ENCODE measurements at regions not wholly inside any gene's neighbourhood (a gene's known extent, or its start where the extent isn't known, plus 50 kb on each side); places are given as distances from the start of the nearest gene placed in this dataset.
"Not testable (repeated sequence)": the region's sequence is repeated elsewhere in the genome, so short reads cannot be mapped to it uniquely, and the experiment has no call there.

GRCh38 chr22:23422281-23422680, 157.8 kb downstream of the IGLL1 start:
- POLR2A ChIA-PET (ENCODE audit: unreplicated experiment); H3K4me1 ChIP-seq (ENCODE audit: control insufficient read depth, insufficient read depth, low read length); H3K4me2 ChIP-seq (ENCODE audit: low read depth, low read length); H3K27ac ChIP-seq (ENCODE audit: insufficient read depth, low read length); H3K9me1 ChIP-seq (ENCODE audit: insufficient read depth, low read length); H2AK9ac ChIP-seq (replicated peaks; ENCODE audit: low read depth, low read length, poor library complexity); H2AK5ac ChIP-seq (ENCODE audit: low read depth, low read length); H4K8ac ChIP-seq (ENCODE audit: low read depth in 2 of 2, low read length in 2 of 2); H3K9me3 ChIP-seq (ENCODE audit: control insufficient read depth, insufficient read depth, low read length); H2BK5ac ChIP-seq (ENCODE audit: low read depth, low read length, poor library complexity, severe bottlenecking); H2BK20ac ChIP-seq (ENCODE audit: low read depth, low read length); H4K5ac ChIP-seq (ENCODE audit: low read depth, low read length); H3K4me3 ChIP-seq (ENCODE audit: insufficient read depth, low read depth, low read length); in situ Hi-C loops (cut with MboI; ENCODE audit: low sequenced_read_pairs); H3K36me3 ChIP-seq (ENCODE audit: control insufficient read depth, insufficient read depth, low read length); H3K56ac ChIP-seq (ENCODE audit: extremely low read depth, insufficient read depth, low read length); H3K9ac ChIP-seq (ENCODE audit: low read depth, low read length); H3K14ac ChIP-seq (replicated peaks; ENCODE audit: low read depth, low read length); dilution Hi-C loops (cut with HindIII; ENCODE audit: low sequenced_read_pairs, unreplicated experiment); intact Hi-C loops (cut with micrococcal nuclease); ATAC-seq (ENCODE audit: low read depth); H3K4ac ChIP-seq (ENCODE audit: low read depth, low read length); BruUV-seq (replicated peaks); H4K20me1 ChIP-seq (ENCODE audit: insufficient read depth, low read length); H3K23ac ChIP-seq (ENCODE audit: low read depth, low read length); DNase-seq; H3K79me1 ChIP-seq (ENCODE audit: low read depth in 1 of 2, low read length in 2 of 2); H2BK15ac ChIP-seq (ENCODE audit: low read depth, low read length); H2BK120ac ChIP-seq (ENCODE audit: low read depth, low read length); H4K91ac ChIP-seq (ENCODE audit: insufficient read depth, low read depth, low read length); H2AFZ ChIP-seq (replicated peaks; ENCODE audit: low read length, poor library complexity); CTCF ChIA-PET; H3K18ac ChIP-seq (ENCODE audit: low read depth, low read length): not testable (repeated sequence)
- peaks cover 14% of the 10 kb centered on the region; the same call in 1 of the 2 replicates for H3K27me3 ChIP-seq (ENCODE audit: control insufficient read depth, insufficient read depth, low read length)
- no CpG with 5 or more reads among the region's 4 CpGs for WGBS, 2 experiments (ENCODE audit: extremely low coverage in 2 of 2, insufficient read length in 1 of 2)

GRCh38 chr22:23421300-23421699, 158.8 kb downstream of the IGLL1 start:
- intact Hi-C loops (cut with micrococcal nuclease); H4K8ac ChIP-seq (ENCODE audit: low read depth in 2 of 2, low read length in 2 of 2); BruUV-seq (replicated peaks): not testable (repeated sequence)

More at GRCh38 chr22:23421300-23421699, 158.8 kb downstream of the IGLL1 start:
- H2AK9ac ChIP-seq (replicated peaks; ENCODE audit: low read depth, low read length, poor library complexity); H2BK20ac ChIP-seq (ENCODE audit: low read depth, low read length); H2BK15ac ChIP-seq (ENCODE audit: low read depth, low read length); H3K9me3 ChIP-seq (ENCODE audit: control insufficient read depth, insufficient read depth, low read length); H3K56ac ChIP-seq (ENCODE audit: extremely low read depth, insufficient read depth, low read length); H3K4ac ChIP-seq (ENCODE audit: low read depth, low read length); H3K4me1 ChIP-seq (ENCODE audit: control insufficient read depth, insufficient read depth, low read length); H3K27ac ChIP-seq (ENCODE audit: insufficient read depth, low read length); H3K4me3 ChIP-seq (ENCODE audit: insufficient read depth, low read depth, low read length); H3K36me3 ChIP-seq (ENCODE audit: control insufficient read depth, insufficient read depth, low read length); H3K9ac ChIP-seq (ENCODE audit: low read depth, low read length); H2AFZ ChIP-seq (replicated peaks; ENCODE audit: low read length, poor library complexity); ATAC-seq (ENCODE audit: low read depth); H2AK5ac ChIP-seq (ENCODE audit: low read depth, low read length); H3K79me1 ChIP-seq (ENCODE audit: low read depth in 1 of 2, low read length in 2 of 2); H4K20me1 ChIP-seq (ENCODE audit: insufficient read depth, low read length); in situ Hi-C loops (cut with MboI; ENCODE audit: low sequenced_read_pairs); H4K5ac ChIP-seq (ENCODE audit: low read depth, low read length); H4K91ac ChIP-seq (ENCODE audit: insufficient read depth, low read depth, low read length); H3K9me1 ChIP-seq (ENCODE audit: insufficient read depth, low read length); H2BK5ac ChIP-seq (ENCODE audit: low read depth, low read length, poor library complexity, severe bottlenecking); H3K18ac ChIP-seq (ENCODE audit: low read depth, low read length); H2BK120ac ChIP-seq (ENCODE audit: low read depth, low read length); POLR2A ChIA-PET (ENCODE audit: unreplicated experiment); H3K14ac ChIP-seq (replicated peaks; ENCODE audit: low read depth, low read length); H3K4me2 ChIP-seq (ENCODE audit: low read depth, low read length); dilution Hi-C loops (cut with HindIII; ENCODE audit: low sequenced_read_pairs, unreplicated experiment); DNase-seq; H3K23ac ChIP-seq (ENCODE audit: low read depth, low read length): not testable (repeated sequence)
- CTCF ChIA-PET: interaction anchor here (0.8 kb wide), 1 partner anchor 12 kb away, joined by 4 read pairs; no protein-coding TSS in a partner anchor
- WGBS, 2 experiments (ENCODE audit: extremely low coverage in 2 of 2, insufficient read length in 1 of 2): 66% methylated on average over 2 of the region's 6 CpGs; no CpG with 5 or more reads in 1 of the 2 experiments
- H3K27me3 ChIP-seq (ENCODE audit: control insufficient read depth, insufficient read depth, low read length): peaks cover 15% of the 10 kb centered on the region; the same call in 1 of the 2 replicates

Measured in IMR-90 (cell line).